ENCODE measurements at regions not wholly inside any gene's neighbourhood (a gene's known extent, or its start where the extent isn't known, plus 50 kb on each side); places are given as distances from the start of the nearest gene placed in this dataset.
A peak's percentile ranks its signal among the peaks of the same experiment; 100 is the strongest.
"Not testable (repeated sequence)": the region's sequence is repeated elsewhere in the genome, so short reads cannot be mapped to it uniquely, and the experiment has no call there.

DNA sequence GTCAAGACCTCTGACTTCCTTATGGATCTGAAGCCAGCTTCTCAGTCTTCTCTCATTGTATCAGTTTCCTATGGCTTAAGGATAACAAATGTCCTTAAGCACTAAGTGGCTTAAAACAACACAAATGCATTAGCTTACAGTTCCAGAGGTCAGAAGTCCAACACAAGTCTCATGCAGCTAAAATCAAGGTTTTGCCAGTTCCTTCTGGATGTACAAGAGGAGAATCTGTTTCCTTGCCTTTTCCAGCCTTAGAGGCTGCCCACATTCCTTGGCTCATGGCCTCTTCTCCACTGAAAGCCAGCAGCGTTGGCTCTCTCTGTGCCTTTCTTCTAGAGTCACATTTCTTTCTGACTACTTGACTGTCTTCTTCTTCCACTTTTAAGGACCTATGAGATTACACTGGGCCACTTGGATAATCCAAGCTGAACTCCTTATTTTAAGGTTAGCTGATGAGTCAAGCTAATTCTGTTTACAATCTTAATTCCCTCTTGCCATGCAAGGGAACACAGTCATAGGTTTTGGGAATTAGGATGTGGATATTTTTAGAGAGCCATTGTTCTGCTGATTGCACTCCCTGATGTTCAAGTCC lies 179.0 kb downstream of the BCAS1 start:
- no peak for ATAC-seq
- Mint-ChIP-seq H3K9me3 (no peaks in the 10 kb centered on the region), H3K4me3 (no peak overlapping the region), H3K27ac (peak overlapping the region; percentile 97), H3K4me1 (peaks cover 29% of the 10 kb centered on the region), H3K27me3 (no peaks in the 10 kb centered on the region), H3K36me3 (no peaks in the 10 kb centered on the region)

DNA sequence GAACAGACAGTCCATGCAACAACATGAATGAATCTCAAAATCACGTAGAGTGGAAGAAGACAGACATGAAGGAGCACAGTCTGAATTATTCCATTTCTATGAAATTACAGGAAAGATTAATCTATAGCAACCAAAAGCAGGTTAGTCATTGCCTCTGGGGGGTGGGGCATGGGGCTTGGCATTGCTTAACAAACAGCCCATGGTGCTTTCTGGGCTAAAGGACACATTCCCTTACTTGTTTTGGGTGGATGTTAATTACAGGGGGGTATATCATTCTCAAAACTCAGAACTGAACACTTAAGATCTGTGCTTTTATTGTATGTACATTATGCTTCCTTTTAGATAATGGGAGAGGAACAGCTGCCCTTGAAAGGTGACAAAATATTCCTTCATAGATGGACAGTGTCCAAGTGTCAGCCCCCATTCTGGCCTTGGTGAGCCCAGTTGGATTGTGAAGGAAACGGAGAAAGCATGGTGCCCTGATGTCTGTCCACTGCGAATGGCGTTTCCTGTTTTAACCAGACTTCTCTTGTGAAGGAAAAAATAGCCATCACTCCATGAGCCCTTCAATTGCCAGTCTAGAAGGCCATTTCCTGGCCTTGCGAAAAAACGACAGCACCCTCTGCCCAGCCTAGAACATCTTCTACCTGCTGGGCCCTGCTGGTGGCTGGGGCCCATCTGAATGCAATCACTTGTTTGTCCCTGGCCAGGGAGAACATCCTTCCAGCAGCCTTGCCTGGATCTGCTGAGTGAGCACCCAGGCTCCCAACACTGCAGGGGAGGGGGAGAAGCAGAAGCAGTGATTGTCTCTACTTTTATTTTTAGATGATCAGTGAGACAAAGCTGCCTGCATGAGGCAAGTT lies 179.7 kb downstream of the BCAS1 start:
- Mint-ChIP-seq H3K27ac (peak overlapping the region; percentile 97), H3K9me3 (no peaks in the 10 kb centered on the region), H3K27me3 (no peaks in the 10 kb centered on the region), H3K36me3 (no peaks in the 10 kb centered on the region), H3K4me1 (peaks cover 29% of the 10 kb centered on the region), H3K4me3 (no peak overlapping the region)
- ATAC-seq: no peak

DNA sequence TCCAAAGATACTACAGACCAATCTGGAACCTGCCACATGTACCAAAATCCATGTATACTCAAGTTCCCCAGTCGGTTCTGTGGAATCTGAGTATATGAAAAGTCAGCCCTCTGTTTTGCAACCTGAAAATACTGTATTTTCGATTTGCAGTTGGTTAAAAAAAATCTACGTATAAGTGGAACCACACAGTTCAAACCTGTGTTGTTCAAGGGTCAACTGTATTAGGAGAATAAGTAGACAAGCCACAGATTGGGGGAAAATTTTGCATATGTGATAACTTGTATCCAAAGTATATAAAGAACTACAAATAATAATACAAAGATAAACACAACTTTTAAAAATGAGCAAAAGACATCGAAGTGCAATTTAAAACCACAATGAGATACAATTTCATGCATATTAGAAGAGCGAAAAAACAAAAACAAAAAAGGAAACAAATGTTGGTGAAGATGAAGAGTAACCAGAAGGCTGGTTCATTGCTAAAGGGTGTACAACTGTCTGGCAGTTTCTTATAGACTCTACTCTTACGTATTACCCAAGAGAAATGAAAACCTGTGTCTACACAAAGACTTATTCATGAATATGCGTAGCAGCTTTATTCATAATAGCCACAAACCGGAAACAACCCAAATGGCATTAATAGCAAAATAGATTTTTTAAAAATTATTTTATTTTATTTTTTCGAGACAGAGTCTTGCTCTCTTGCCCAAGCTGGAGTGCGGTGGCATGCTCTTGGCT lies 180.8 kb downstream of the BCAS1 start:
- Mint-ChIP-seq H3K27ac (peak overlapping the region; percentile 97), H3K9me3 (no peaks in the 10 kb centered on the region), H3K4me3 (no peak overlapping the region), H3K4me1 (peaks cover 22% of the 10 kb centered on the region), H3K36me3 (no peaks in the 10 kb centered on the region), H3K27me3 (no peaks in the 10 kb centered on the region)
- ATAC-seq: no peak

DNA sequence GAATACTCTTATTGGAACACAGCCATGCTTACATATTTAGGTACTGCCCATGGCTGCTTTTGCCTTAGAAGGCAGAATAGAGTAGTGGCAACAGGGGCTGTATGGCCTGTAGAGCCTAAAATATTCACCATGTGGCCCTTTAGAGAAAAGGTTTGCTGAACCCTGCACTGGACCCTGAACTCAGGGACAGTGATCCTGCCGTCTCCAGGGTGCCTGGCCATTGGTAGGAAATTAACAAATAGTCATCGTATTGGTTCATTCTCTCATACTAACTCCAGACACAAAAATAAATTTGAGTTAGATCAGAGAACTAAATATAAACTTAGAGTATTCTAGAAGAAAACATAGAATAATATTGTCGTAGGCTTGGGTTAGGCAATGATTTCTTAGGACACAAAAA lies 181.4 kb downstream of the BCAS1 start:
- ATAC-seq: no peak
- Mint-ChIP-seq H3K27me3 (no peaks in the 10 kb centered on the region), H3K36me3 (no peaks in the 10 kb centered on the region), H3K27ac (no peak overlapping the region), H3K4me1 (peaks cover 21% of the 10 kb centered on the region), H3K4me3 (no peak overlapping the region), H3K9me3 (no peaks in the 10 kb centered on the region)

DNA sequence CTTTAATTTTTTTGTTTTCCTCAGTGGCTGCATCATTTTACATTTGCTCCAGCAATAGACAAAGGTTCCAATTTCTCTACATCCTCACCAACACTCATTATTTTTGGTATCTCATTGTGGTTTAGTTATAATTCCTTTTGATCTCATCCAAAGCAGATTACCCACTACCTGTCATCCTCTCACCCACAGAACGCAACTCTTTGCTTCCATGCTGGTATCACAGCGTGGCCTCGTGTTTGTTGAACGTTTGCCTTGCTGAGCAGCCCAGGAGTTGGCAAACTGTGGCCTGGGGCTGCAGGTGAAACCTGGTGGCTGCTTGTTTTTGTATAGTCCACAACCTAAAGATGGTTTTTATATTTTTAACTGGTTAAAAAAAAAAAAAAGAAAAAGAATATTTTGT lies 181.9 kb downstream of the BCAS1 start:
- H3K36me3 Mint-ChIP-seq: no peaks in the 10 kb centered on the region
- H3K4me1 Mint-ChIP-seq: peaks cover 18% of the 10 kb centered on the region
- no peak overlapping the region for H3K27ac Mint-ChIP-seq
- H3K4me3 Mint-ChIP-seq: no peak overlapping the region
- no peaks in the 10 kb centered on the region for H3K9me3 Mint-ChIP-seq
- no peaks in the 10 kb centered on the region for H3K27me3 Mint-ChIP-seq
- ATAC-seq: no peak

DNA sequence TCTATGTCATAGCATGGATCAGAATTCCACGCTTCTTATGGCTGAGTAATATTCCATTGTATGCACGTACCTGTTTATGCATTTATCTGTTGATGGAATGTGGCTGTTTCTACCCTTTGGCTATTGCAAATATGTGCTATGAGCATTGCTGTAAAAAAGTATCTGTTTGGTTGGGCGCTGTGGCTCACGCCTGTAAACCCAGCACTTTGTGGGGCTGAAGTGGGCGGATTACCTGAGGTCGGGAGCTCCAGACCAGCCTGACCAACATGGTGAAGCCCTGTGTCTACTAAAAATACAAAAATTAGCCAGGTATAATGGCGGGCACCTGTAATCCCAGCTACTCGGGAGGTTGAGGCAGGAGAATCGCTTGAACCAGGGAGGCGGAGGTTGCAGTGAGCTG lies 182.4 kb downstream of the BCAS1 start:
- Mint-ChIP-seq H3K4me3 (no peak overlapping the region), H3K9me3 (no peaks in the 10 kb centered on the region), H3K27me3 (no peaks in the 10 kb centered on the region), H3K4me1 (peaks cover 12% of the 10 kb centered on the region), H3K36me3 (no peaks in the 10 kb centered on the region), H3K27ac (no peak overlapping the region)
- ATAC-seq: no peak

DNA sequence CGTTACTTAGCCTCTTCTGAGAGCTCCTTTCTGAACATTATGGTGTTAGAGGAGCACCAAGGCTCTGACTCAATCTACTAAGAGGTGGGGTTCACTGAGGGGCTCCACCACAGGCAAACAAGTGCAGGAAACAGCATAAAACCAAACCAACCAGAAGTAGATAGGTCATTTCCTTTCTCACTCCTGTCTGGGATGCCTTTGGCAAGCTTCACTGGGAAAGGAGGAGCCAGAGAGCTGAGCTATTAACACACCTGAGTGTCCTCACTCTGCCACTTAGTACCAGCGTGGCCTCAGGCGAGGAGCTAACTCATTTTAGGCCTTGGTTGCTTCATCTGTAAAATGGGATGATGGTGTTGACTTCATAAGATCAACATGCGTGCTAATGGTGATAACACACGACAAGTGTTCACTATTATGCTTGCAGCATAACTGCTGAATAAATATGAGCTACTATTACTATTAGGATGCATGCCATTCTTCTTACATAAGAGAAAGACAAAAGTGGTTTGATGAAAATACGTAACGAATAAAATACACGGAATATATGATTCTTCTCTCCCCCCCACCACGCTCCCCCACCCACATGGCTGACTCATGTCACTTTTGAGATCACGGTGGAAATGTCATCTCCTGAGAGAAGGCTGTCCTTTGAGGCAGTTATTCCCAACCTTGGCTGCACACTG lies 185.4 kb downstream of the BCAS1 start:
- Mint-ChIP-seq H3K4me3 (no peak overlapping the region), H3K36me3 (no peaks in the 10 kb centered on the region), H3K9me3 (no peaks in the 10 kb centered on the region), H3K27me3 (no peaks in the 10 kb centered on the region), H3K27ac (peak overlapping the region; percentile 77), H3K4me1 (peaks cover 8% of the 10 kb centered on the region)
- ATAC-seq: no peak

DNA sequence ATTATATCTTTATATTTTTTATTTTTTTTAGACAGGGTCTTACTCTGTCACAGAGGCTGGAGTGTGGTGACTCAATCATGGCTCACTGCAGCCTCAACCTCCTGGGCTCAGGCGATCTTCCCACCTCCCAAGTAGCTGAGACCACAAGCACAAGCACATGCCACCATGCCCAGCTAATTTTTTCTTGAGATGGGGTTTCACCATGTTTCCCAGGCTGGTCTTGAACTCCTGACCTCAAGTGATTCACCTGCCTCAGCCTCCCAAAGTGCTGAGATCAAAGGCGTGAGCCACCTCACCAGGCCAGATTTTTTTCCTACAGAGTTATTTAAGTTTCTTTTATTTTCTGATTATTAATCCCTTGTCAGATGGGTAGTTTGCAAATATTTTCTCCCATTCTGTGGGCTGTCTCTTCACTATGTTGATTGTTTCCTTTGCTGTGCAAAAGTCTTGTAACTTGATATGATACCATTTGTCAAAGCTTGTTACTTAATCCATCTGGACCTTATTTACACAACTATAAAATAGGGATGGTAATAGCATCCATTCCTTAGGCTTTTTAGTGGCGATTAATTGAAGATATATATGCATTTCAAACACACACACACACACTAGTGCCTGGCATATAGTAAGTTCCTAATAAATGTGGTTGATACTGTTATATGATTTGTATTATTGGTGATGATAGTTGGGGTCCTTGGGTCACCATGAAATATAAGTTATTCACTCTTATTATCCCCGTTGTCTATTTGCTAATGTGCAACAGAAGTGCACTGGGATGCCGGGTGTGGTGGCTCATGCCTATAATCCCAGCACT lies 187.1 kb downstream of the BCAS1 start:
- Mint-ChIP-seq H3K27ac (peak overlapping the region; percentile 77), H3K4me1 (peaks cover 16% of the 10 kb centered on the region)

DNA sequence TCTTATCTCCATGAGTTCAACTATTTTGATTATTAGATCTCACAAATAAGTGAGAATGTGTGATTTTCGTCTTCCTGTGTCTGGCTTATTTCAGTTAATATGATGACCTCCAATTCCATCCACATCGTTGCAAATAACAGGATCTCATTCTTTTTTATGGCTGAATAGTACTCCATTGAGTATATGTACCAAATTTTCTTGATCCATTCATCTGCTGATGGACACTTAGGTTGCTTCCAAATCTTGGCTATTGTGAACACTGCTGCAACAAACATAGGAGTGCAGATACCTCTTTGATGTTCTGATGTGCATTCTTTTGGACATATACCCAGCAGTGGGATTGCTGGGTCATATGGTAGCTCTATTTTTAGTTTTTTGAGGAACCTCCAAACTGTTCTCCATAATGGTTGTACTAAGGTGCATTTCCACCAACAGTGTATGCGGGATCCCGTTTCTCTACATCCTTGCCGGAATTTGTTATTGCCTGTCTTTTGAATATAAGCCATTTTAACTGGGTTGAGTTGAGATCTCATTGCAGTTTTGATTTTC lies 187.9 kb downstream of the BCAS1 start:
- not testable (repeated sequence) for H3K4me3 Mint-ChIP-seq, H3K27ac Mint-ChIP-seq, H3K36me3 Mint-ChIP-seq, ATAC-seq, H3K27me3 Mint-ChIP-seq, H3K9me3 Mint-ChIP-seq
- H3K4me1 Mint-ChIP-seq: peaks cover 16% of the 10 kb centered on the region

More for the DNA sequence above, 187.1 kb downstream of the BCAS1 start:
- Mint-ChIP-seq H3K4me3 (no peak overlapping the region), H3K9me3 (no peaks in the 10 kb centered on the region), H3K36me3 (no peaks in the 10 kb centered on the region), H3K27me3 (no peaks in the 10 kb centered on the region)
- no peak for ATAC-seq

DNA sequence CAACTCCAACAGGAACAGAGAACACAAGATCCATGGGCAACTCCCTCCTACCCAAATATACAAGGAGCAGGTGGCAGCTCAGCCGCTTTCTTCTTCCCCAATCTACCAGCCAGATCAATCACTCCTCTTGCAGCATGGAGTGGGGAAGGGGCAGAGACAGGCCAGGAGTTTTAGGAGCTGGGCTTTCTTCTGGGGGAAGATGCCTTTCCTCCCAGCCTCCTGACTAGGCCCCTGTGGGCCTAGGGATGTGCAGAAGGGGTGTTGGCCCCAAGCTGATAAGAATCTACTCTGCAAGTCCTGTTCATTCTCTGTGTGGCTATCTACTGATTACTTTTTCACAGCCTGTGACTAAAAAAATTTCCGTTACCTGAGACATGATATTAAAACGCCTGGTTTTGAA lies 189.0 kb downstream of the BCAS1 start:
- peaks cover 16% of the 10 kb centered on the region for H3K4me1 Mint-ChIP-seq
- no peak overlapping the region for H3K4me3 Mint-ChIP-seq
- no peaks in the 10 kb centered on the region for H3K9me3 Mint-ChIP-seq
- H3K27ac Mint-ChIP-seq: no peak overlapping the region
- no peaks in the 10 kb centered on the region for H3K27me3 Mint-ChIP-seq
- H3K36me3 Mint-ChIP-seq: no peaks in the 10 kb centered on the region
- no peak for ATAC-seq

DNA sequence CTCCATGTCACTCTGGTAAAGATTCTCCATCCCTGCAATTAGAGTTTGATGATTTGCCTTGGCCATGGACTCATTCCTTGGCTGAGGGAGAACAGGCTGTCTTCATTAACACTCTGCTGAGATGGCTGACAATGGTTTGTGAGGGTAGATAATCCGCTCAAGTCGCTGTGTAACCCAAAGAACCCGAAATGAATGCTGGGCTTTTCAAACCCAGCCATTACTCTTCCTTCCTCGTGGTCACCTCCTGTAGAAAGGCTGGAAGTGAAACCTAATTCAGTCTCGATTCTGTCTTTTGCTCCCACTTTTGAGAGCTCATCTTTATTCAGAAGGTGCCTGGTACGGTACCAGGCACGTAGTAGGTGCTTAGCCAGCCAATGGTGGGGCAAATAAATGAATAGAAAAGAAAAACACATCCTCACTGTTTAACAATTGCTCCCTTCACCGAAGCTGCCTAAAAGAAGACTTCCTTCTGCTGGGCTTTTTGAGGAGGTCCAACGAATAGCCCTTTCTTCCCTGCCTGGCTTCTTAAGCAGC lies 190.2 kb downstream of the BCAS1 start:
- no peaks in the 10 kb centered on the region for H3K9me3 Mint-ChIP-seq
- no peaks in the 10 kb centered on the region for H3K27me3 Mint-ChIP-seq
- no peak overlapping the region for H3K4me3 Mint-ChIP-seq
- no peak for ATAC-seq
- no peaks in the 10 kb centered on the region for H3K36me3 Mint-ChIP-seq
- H3K4me1 Mint-ChIP-seq: peaks cover 16% of the 10 kb centered on the region
- peak overlapping the region; percentile 49 for H3K27ac Mint-ChIP-seq

DNA sequence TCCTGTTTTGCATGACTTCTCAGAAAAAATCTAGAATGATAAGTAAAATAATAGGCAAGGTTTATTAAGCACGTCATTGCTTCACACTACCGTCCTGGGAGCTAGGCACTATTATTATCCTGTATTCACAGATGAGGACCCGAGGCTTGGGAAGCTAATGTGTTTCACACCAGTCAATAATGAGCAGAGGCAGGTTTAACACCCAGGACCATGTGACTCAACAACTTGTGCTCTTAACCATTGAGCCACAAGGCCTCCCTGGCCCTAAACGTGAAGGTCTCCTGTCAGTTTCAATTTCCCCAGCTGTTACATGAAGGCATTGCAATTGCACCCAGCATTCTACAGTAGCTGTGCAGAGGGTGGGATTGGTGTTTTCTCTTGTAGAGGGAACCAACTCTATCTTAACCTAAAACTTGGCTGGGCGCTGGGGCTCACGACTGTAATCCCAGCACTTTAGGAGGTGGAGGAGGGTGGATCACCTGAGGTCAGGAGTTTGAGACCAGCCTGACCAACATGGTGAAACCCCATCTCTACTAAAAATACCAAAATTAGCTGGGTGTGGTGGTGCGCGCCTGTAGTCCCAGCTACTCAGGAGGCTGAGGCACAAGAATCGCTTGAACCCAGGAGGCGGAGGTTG lies 191.2 kb downstream of the BCAS1 start:
- H3K9me3 Mint-ChIP-seq: no peaks in the 10 kb centered on the region
- peaks cover 7% of the 10 kb centered on the region for H3K4me1 Mint-ChIP-seq
- ATAC-seq: no peak
- H3K27me3 Mint-ChIP-seq: no peaks in the 10 kb centered on the region
- no peaks in the 10 kb centered on the region for H3K36me3 Mint-ChIP-seq
- H3K4me3 Mint-ChIP-seq: no peak overlapping the region
- peak overlapping the region; percentile 49 for H3K27ac Mint-ChIP-seq

DNA sequence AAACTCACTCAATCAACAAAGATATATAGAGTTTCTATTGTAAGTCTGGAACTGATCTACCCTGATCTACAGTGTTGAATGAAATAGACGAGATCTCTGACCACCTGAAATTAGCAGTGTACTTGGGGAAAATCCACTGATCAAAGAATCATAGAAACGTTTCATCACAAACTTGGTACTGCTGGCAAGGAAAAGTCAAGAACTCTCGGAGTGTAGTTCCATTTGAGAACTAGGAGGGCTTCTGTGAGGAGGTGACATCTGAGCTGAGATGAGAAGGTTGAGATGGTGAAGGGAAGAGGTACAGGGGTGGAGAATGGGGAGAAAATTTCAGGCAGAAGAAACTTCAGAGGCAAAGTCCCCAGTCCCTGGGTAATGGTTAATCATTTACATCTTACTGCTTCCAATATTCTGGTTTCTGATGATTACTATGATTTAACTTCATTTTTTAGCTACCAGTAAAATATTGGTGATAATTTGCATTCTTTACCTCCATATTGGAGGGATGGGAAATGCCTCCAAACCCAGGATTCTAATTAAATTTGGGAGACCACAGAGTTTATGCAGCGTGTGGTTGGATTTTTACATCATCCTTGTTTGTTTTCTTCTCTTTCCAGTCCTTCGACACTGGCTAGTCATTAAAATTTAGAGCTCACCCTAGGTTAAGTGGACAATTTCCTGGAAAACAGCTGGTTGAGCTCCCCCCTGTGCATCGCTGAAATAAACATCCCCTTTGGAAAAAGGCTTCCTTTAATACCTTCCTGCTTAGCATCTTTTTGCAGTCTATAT lies 191.9 kb downstream of the BCAS1 start:
- no peak for ATAC-seq
- no peaks in the 10 kb centered on the region for H3K9me3 Mint-ChIP-seq
- no peak overlapping the region for H3K4me3 Mint-ChIP-seq
- H3K4me1 Mint-ChIP-seq: peaks cover 7% of the 10 kb centered on the region
- no peaks in the 10 kb centered on the region for H3K36me3 Mint-ChIP-seq
- no peaks in the 10 kb centered on the region for H3K27me3 Mint-ChIP-seq
- H3K27ac Mint-ChIP-seq: peak overlapping the region; percentile 15
